A673 (cell line): ENCODE measurements at regions not wholly inside any gene's neighbourhood (a gene's known extent, or its start where the extent isn't known, plus 50 kb on each side); places are given as distances from the start of the nearest gene placed in this dataset.

Experiments used
- EZH2 ChIP-seq: fragments of 200-600 bp; sonication (generic); IDR thresholded peaks from 2 replicates; pipeline ENCODE4 v1.6.1; 2017; ENCODE audit warnings: borderline replicate concordance, low read depth, mild to moderate bottlenecking, mixed read lengths, antibody characterized with exemption, low read length; ENCODE audit not compliant: poor library complexity, severe bottlenecking
- TF ChIP-seq, protein P1 (sequence below): fragments of 300-800, 200-600 bp; sonication (generic); conservative IDR thresholded peaks from 2 replicates; pipeline ENCODE4 v1.5.1; 2017; ENCODE audit warnings: low read depth, mild to moderate bottlenecking, antibody characterized with exemption, low read length, moderate library complexity, mixed read lengths

DNA sequence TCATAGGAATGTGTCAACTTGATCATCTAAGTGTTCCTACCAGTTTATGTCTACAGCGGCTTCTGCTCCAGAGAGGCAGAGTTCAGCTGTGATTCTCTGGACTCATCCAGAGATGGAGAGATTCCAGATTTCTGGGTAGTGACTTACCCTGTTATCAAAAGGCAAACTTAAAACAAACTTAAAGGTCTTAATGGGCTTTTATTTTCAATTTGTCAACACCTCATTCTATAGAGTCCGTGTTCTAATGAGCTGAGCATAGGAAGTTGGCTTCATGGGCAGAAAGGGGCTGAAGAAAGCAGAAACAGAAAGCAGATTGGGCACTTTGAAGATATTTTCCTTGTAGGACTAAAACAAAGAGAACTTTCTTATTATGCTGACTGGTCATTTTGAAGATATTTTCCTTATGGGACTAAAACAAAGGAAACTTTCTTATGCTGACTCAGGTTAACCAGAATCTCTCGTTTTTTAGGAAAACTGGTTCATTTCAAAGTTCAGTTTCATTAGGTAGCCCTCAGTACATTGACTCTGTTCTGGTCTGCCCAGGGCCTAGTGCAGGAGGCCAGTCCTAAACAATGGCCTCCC is 185.1 kb downstream of the CDH26 start:
- TF ChIP-seq, protein P1, sequence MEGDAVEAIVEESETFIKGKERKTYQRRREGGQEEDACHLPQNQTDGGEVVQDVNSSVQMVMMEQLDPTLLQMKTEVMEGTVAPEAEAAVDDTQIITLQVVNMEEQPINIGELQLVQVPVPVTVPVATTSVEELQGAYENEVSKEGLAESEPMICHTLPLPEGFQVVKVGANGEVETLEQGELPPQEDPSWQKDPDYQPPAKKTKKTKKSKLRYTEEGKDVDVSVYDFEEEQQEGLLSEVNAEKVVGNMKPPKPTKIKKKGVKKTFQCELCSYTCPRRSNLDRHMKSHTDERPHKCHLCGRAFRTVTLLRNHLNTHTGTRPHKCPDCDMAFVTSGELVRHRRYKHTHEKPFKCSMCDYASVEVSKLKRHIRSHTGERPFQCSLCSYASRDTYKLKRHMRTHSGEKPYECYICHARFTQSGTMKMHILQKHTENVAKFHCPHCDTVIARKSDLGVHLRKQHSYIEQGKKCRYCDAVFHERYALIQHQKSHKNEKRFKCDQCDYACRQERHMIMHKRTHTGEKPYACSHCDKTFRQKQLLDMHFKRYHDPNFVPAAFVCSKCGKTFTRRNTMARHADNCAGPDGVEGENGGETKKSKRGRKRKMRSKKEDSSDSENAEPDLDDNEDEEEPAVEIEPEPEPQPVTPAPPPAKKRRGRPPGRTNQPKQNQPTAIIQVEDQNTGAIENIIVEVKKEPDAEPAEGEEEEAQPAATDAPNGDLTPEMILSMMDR = no peak
- TF ChIP-seq EZH2 = no peak
